ENCODE measurements at regions not wholly inside any gene's neighbourhood (a gene's known extent, or its start where the extent isn't known, plus 50 kb on each side); places are given as distances from the start of the nearest gene placed in this dataset.

GRCh38 chr10:90328896-90329295 lies 528.9 kb downstream of the HTR7 start:
- Histone ChIP-seq H3K27me3 (ENCODE audit: low read length) (no peaks in the 10 kb centered on the region), H4K20me1 (ENCODE audit: low read depth, low read length) (no peaks in the 10 kb centered on the region), H3K4me2 (ENCODE audit: low read depth, low read length, poor library complexity, severe bottlenecking) (no peak overlapping the region), H3F3A (ENCODE audit: insufficient read depth) (no peaks in the 10 kb centered on the region), H3K4me3 (ENCODE audit: insufficient read depth, low read length, poor library complexity, severe bottlenecking) (no peak overlapping the region), H3K36me3 (ENCODE audit: low read length) (no peaks in the 10 kb centered on the region), H2AFZ (ENCODE audit: low read depth, low read length, severe bottlenecking) (no peak overlapping the region), H3K9me3 (ENCODE audit: insufficient read depth, low read length) (no peaks in the 10 kb centered on the region), H3K9ac (ENCODE audit: low read length) (no peak overlapping the region), H3K9me2 (replicated peaks; ENCODE audit: insufficient read depth, low read length) (no peaks in the 10 kb centered on the region), H3K27ac (ENCODE audit: low read depth, low read length) (no peak overlapping the region), H3K79me2 (ENCODE audit: insufficient read depth, low read length) (no peaks in the 10 kb centered on the region)
- no peak for TF ChIP-seq CTCF (IDR thresholded peaks at IDR 0.05; ENCODE audit: insufficient read depth, low read length, poor library complexity, severe bottlenecking)
- TF ChIP-seq EZH2phosphoT487 (conservative IDR thresholded peaks at IDR 0.05; ENCODE audit: low read length) = no peak

- H3K9ac ChIP-seq (ENCODE audit: low read length) = no peak overlapping the region
- H3K27ac ChIP-seq (ENCODE audit: low read depth, low read length) = no peak overlapping the region
- no peaks in the 10 kb centered on the region for H3K9me2 ChIP-seq (replicated peaks; ENCODE audit: insufficient read depth, low read length)
- no peaks in the 10 kb centered on the region for H3K79me2 ChIP-seq (ENCODE audit: insufficient read depth, low read length)
- no peaks in the 10 kb centered on the region for H3K27me3 ChIP-seq (ENCODE audit: low read length)
- no peaks in the 10 kb centered on the region for H3K36me3 ChIP-seq (ENCODE audit: low read length)
- no peaks in the 10 kb centered on the region for H4K20me1 ChIP-seq (ENCODE audit: low read depth, low read length)
- no peak overlapping the region for H3K4me2 ChIP-seq (ENCODE audit: low read depth, low read length, poor library complexity, severe bottlenecking)
- no peaks in the 10 kb centered on the region for H3F3A ChIP-seq (ENCODE audit: insufficient read depth)
- no peaks in the 10 kb centered on the region for H3K9me3 ChIP-seq (ENCODE audit: insufficient read depth, low read length)
- no peak overlapping the region for H3K4me3 ChIP-seq (ENCODE audit: insufficient read depth, low read length, poor library complexity, severe bottlenecking)
- no peak for TF ChIP-seq EZH2phosphoT487 (conservative IDR thresholded peaks at IDR 0.05; ENCODE audit: low read length)
- no peak for TF ChIP-seq CTCF (IDR thresholded peaks at IDR 0.05; ENCODE audit: insufficient read depth, low read length, poor library complexity, severe bottlenecking)
- no peak overlapping the region for H2AFZ ChIP-seq (ENCODE audit: low read depth, low read length, severe bottlenecking)
Measured at GRCh38 chr10:90337316-90337715, 520.5 kb downstream of the HTR7 start.

GRCh38 chr10:90342480-90342879 lies 515.4 kb downstream of the HTR7 start:
- TF ChIP-seq EZH2phosphoT487 (conservative IDR thresholded peaks at IDR 0.05; ENCODE audit: low read length) = no peak
- no peak for TF ChIP-seq CTCF (IDR thresholded peaks at IDR 0.05; ENCODE audit: insufficient read depth, low read length, poor library complexity, severe bottlenecking)
- no peak overlapping the region for H3K4me3 ChIP-seq (ENCODE audit: insufficient read depth, low read length, poor library complexity, severe bottlenecking)
- no peaks in the 10 kb centered on the region for H3K27me3 ChIP-seq (ENCODE audit: low read length)
- H3K9me2 ChIP-seq (replicated peaks; ENCODE audit: insufficient read depth, low read length) = no peaks in the 10 kb centered on the region
- no peaks in the 10 kb centered on the region for H4K20me1 ChIP-seq (ENCODE audit: low read depth, low read length)
- H3K9me3 ChIP-seq (ENCODE audit: insufficient read depth, low read length) = no peaks in the 10 kb centered on the region
- no peaks in the 10 kb centered on the region for H3F3A ChIP-seq (ENCODE audit: insufficient read depth)
- no peak overlapping the region for H3K9ac ChIP-seq (ENCODE audit: low read length)
- no peak overlapping the region for H3K27ac ChIP-seq (ENCODE audit: low read depth, low read length)
- no peaks in the 10 kb centered on the region for H3K36me3 ChIP-seq (ENCODE audit: low read length)
- H2AFZ ChIP-seq (ENCODE audit: low read depth, low read length, severe bottlenecking) = no peak overlapping the region
- no peaks in the 10 kb centered on the region for H3K79me2 ChIP-seq (ENCODE audit: insufficient read depth, low read length)
- no peak overlapping the region for H3K4me2 ChIP-seq (ENCODE audit: low read depth, low read length, poor library complexity, severe bottlenecking)

Data from SU-DHL-6 (cell line).